ENCODE measurements at regions not wholly inside any gene's neighbourhood (a gene's known extent, or its start where the extent isn't known, plus 50 kb on each side); places are given as distances from the start of the nearest gene placed in this dataset.

DNA sequence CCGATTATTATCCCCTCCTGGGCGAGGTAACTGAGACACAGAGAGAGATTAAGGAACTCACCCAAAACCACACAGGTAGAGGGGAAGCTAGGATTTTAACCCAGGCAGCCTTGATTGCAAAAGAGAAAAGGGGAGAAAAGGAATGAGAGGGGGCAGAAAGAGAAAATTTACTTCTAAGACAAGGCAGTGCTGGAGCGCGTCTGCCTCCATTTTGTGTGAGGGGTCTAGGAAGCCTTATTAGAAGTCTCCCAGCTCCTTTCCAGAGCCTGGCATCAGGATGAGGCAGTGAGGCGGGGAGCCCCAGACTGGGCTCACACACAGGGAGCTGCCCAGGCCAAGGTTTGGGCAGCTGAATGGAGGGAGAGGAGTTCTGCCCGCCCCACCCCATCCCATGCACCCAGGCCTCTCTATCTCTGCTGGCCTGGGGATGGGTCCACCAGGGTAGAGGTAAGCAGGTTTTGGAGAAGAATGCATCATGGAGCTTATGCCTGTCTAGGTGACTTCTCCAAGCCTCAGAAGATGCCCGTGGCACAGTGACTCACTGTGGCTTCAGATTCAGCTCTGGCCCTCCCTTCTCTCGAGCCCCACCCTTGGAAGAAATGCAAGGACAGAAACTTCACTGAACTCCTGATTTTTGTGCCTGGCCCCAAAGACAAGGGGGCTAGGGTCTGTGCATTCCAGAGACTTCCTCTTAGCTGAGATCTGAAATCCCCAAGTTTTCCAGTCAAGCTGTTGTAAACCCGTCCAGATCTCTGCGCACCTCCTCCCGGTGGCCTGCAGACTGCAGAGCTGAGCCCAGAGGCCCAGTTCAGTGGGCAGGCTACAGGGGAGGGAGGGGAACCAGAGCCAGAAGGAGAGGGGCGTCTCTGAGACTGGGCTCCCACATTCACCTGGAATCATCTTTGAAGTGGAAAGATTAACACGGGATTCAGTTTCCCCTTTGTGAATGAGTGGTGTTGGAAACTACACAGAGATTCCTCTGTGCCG, 95.1 kb upstream of the CDH5 start:
- TF ChIP-seq EZH2phosphoT487 (IDR thresholded peaks at IDR 0.05; ENCODE audit: borderline replicate concordance, low read length) = no peak
- TF ChIP-seq, protein P1, sequence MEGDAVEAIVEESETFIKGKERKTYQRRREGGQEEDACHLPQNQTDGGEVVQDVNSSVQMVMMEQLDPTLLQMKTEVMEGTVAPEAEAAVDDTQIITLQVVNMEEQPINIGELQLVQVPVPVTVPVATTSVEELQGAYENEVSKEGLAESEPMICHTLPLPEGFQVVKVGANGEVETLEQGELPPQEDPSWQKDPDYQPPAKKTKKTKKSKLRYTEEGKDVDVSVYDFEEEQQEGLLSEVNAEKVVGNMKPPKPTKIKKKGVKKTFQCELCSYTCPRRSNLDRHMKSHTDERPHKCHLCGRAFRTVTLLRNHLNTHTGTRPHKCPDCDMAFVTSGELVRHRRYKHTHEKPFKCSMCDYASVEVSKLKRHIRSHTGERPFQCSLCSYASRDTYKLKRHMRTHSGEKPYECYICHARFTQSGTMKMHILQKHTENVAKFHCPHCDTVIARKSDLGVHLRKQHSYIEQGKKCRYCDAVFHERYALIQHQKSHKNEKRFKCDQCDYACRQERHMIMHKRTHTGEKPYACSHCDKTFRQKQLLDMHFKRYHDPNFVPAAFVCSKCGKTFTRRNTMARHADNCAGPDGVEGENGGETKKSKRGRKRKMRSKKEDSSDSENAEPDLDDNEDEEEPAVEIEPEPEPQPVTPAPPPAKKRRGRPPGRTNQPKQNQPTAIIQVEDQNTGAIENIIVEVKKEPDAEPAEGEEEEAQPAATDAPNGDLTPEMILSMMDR (conservative IDR thresholded peaks at IDR 0.05; ENCODE audit: low read depth, low read length) = no peak
